GM19452 (cell line): ENCODE measurements at regions not wholly inside any gene's neighbourhood (a gene's known extent, or its start where the extent isn't known, plus 50 kb on each side); places are given as distances from the start of the nearest gene placed in this dataset.
"Not testable (repeated sequence)": the region's sequence is repeated elsewhere in the genome, so short reads cannot be mapped to it uniquely, and the experiment has no call there.

Source experiments
- ATAC-seq: cut with Tn5 transposase; IDR thresholded peaks from one replicate; pipeline ENCODE4 v1.9.1; 2021; ENCODE audit not compliant: unreplicated experiment

GRCh38 chr6:78383968-78384367 lies 483.4 kb upstream of the IRAK1BP1 start:
- no peak for ATAC-seq

GRCh38 chr6:78386854-78387253 lies 480.5 kb upstream of the IRAK1BP1 start:
- not testable (repeated sequence) for ATAC-seq

- ATAC-seq = no peak
Observed at GRCh38 chr6:78390066-78390465, 477.3 kb upstream of the IRAK1BP1 start.

GRCh38 chr6:78397499-78397898 lies 469.9 kb upstream of the IRAK1BP1 start:
- ATAC-seq = no peak

DNA sequence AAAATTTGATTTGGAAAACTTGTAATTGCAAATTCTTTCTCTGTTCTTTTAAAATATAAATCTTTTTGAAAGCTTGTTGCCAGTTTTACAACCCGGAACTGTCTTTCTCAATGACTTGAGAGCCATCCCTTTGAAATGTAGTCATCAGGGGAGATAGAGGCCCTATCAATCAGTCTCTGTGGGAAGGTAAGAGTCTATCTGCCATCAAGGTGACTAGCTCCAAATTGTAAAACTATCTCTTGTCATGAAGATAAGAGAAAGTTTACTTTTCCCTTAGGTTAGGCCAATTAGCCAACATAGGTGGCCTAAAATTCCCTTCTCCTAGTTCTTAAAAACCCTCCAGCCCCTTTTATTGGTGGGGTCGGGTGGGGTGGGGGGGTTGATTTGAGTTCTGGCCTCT lies 469.1 kb upstream of the IRAK1BP1 start:
- ATAC-seq = no peak

DNA sequence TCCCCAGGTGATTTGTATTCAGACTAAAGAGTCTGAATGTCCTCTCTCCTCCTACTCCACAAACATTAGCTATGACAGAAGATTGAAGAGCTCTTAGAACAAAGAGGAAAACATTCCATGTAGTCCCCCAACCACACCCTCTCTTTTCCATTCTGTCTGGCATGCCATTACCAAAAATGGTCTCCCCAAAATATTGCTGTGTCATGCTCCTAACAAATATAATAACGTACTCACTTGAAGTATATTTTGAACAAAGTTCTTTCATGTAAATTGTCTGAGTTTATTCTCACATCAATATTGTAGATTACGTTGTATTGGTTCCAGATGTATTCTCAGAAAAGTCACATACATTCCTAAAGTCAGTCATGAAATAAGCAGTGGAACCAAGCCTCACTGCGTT lies 467.3 kb upstream of the IRAK1BP1 start:
- ATAC-seq = no peak

- no peak for ATAC-seq
Observed at GRCh38 chr6:78427386-78427785, 440.0 kb upstream of the IRAK1BP1 start.

DNA sequence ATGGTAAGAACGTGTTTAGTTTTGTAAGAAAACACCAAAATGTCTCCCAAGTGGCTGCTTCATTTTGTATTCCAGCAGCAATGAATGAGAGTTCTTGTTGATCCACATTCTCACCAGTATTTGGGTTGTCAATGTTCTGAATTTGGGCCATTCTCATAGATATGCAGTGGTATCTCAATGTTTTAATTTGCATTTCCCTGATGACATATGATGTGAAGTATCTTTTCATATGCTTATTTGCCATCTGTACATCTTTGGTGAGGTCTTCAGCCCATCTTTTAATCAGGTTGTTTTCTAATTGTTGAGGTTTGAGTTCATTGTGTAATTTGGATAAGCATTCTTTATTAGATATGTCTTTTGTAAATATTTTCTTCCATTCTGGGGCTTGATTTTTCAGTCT lies 436.8 kb upstream of the IRAK1BP1 start:
- no peak for ATAC-seq

DNA sequence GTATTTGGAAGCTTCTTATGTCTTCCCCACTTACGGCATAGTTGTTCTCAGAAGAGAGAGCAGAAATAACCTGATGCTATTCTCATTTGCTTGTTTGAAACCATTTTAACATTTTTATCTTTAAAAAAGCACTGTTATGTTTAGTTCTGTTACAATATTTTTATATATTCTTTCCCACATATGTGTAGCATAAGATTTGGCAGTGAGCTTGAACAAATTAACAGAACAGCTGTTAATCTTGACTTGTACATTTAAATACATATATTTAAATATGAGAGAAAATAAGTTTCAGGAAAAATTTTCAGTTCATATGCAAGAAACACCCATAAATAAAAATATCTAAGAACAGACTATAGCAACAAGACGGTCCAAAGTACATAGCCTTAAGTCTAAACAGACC lies 431.7 kb upstream of the IRAK1BP1 start:
- ATAC-seq = no peak

- no peak for ATAC-seq
Observed at GRCh38 chr6:78436335-78436734, 431.0 kb upstream of the IRAK1BP1 start.

DNA sequence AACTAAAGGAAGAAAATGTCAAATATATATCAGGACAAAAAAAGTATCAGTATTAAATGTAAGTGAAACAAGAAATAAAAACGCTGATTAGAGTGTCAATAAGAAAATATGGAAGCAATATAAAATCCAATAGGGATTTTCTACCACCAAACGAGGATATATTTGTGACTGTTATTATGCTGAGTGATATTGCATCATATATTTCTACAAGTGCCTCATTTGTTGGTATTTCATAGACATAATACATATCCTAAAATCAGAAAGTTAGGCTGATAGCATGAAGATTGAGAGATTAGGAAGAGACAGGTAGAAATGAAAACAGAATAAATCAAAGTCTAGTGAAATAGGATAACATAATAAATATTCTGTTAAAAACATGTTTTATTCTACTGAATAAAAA lies 429.2 kb upstream of the IRAK1BP1 start:
- no peak for ATAC-seq

DNA sequence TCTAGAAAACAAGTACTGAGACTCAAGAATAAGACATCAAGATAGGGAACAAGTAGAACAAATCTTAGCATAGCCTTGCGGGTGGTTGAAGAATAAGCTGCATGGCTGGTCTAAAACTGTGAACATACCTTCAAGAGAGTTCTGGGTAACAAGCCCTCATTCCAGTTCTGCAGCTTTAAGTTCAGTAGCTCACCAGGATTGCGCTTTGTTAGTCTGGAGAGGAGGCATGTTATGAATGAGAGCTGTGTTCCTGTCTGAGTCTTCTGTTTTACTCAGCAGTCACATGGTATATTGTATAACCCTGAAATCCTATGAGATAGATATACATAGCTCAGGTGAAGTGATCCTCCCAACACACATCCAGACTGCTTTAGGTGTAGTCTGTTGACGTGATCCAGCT lies 406.6 kb upstream of the IRAK1BP1 start:
- ATAC-seq = no peak

DNA sequence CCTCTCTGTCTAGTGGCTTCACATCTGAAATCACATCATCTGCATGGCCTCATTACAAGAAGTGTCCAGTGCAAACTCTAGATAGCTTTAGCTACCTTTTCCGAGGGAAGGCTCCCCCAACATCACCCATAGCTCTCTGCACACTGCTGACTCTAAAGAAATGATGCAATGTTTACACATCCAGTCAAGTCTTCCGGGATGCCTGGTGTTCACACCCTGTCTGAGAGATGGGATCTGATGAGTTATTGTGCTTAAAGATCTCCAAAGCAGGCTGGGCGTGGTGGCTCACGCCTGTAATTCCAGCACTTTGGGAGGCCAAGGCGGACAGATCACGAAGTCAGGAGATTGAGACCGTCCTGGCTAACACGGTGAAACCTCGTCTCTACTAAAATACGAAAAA lies 404.6 kb upstream of the IRAK1BP1 start:
- no peak for ATAC-seq

- ATAC-seq = no peak
Observed at GRCh38 chr6:78465059-78465634, 402.2 kb upstream of the IRAK1BP1 start.

- ATAC-seq = no peak
Observed at GRCh38 chr6:78476561-78476960, 390.8 kb upstream of the IRAK1BP1 start.

DNA sequence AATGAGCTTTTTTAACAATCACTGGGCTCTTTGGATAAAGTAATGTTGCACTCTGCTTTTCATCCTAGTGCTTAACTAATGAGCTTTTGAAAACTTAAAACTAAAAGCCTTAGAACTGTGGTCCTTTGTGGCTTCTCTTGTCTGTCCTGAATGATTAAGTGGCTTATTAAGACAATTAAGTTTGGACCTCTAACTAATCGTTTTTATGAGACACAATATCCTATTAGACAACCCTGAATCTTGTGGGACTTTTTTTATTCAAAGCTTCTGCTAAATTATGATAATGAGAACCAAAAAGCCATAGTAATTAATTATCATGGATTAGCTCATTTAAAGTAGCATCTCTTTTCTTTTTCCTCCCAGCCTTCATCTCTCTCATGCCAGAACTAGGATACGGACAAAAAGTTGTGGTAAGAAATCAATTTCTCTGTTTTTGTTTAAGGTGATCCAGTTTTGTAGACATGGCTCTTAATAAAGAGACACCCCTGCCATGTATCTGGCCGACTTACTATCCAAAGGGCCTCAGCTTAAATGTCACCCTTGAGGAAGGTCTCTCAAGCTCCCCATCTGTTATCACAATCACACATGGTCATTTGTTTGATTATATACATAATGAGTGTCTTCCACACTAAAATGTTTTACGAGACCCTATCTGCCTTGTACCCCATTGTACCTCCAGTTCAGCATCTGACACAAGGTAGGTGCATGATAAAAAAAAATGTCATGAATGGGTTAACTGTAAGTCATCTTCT lies 384.4 kb upstream of the IRAK1BP1 start:
- ATAC-seq = no peak

GRCh38 chr6:78483553-78484197 lies 383.7 kb upstream of the IRAK1BP1 start:
- no peak for ATAC-seq

- ATAC-seq = no peak
Observed at GRCh38 chr6:78484198-78485064, 382.9 kb upstream of the IRAK1BP1 start.

GRCh38 chr6:78487401-78487800 lies 379.9 kb upstream of the IRAK1BP1 start:
- ATAC-seq = no peak

DNA sequence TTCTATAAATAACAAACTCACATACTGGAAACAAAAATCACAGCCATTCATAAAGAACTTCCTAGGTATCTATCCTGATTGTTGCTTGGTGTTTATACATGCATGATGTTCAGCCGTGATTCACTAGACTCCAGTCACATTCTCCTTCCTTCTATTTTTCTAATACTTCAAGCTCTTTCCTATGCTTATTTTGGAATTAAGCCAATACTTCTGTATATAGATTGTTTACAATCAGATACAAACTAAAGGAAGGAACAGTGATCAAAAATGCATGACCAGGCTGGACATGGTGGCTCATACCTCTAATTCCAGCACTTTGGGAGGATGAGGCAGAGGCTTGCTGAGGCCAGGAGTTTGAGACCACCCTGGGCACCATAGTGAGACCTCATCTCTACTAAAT lies 377.5 kb upstream of the IRAK1BP1 start:
- no peak for ATAC-seq

- ATAC-seq = no peak
Observed at GRCh38 chr6:78492351-78493017, 374.9 kb upstream of the IRAK1BP1 start.
